Activated CD4-positive, alpha-beta memory T cell treated with anti-CD3 and anti-CD28 coated beads for 36 hours (primary cell): ENCODE measurements at regions not wholly inside any gene's neighbourhood (a gene's known extent, or its start where the extent isn't known, plus 50 kb on each side); places are given as distances from the start of the nearest gene placed in this dataset.

Experiments
- CTCF ChIA-PET: fragments of 350-600 bp; sonication (Branson Sonifier 250); formaldehyde crosslinking; loops from one replicate; lab custom pipeline; 2021; ENCODE audit warnings: antibody characterized with exemption, inconsistent platforms; lab: Charles Lee
- POLR2A ChIA-PET: fragments of 350-600 bp; sonication (Branson Sonifier 250); formaldehyde crosslinking; loops from one replicate; lab custom pipeline; 2021; ENCODE audit warnings: antibody characterized with exemption; lab: Charles Lee
- DNase-seq: peaks from one replicate; pipeline ENCODE4 v3.0.0-alpha.2; 2020
- H3K27ac Mint-ChIP-seq: one replicate; pipeline ENCODE4 v1.8.0; 2021; ENCODE audit warnings: mixed read lengths
- H3K27me3 Mint-ChIP-seq: one replicate; pipeline ENCODE4 v1.8.0; 2021; ENCODE audit warnings: mixed read lengths
- H3K36me3 Mint-ChIP-seq: one replicate; pipeline ENCODE4 v1.8.0; 2021; ENCODE audit warnings: mixed read lengths
- H3K4me1 Mint-ChIP-seq: one replicate; pipeline ENCODE4 v1.8.0; 2021; ENCODE audit warnings: low read depth, mixed read lengths
- H3K4me3 Mint-ChIP-seq: one replicate; pipeline ENCODE4 v1.8.0; 2021; ENCODE audit warnings: mild to moderate bottlenecking, mixed read lengths
- H3K9me3 Mint-ChIP-seq: one replicate; pipeline ENCODE4 v1.8.0; 2021; ENCODE audit warnings: mixed read lengths
- intact Hi-C: fragments of 100-400 bp; cut with micrococcal nuclease; formaldehyde crosslinking; loops from one replicate; pipeline ENCODE4 v1.15.1; 2023

- H3K9me3 Mint-ChIP-seq = peaks cover 2% of the 10 kb centered on the region
- DNase-seq = no peak
- ChIA-PET POLR2A (no interaction called here), CTCF (no interaction called here)
- H3K4me3 Mint-ChIP-seq = no peak overlapping the region
- H3K27ac Mint-ChIP-seq = no peak overlapping the region
- intact Hi-C loops = no loop called here
- no peaks in the 10 kb centered on the region for H3K36me3 Mint-ChIP-seq
- peaks cover 8% of the 10 kb centered on the region for H3K27me3 Mint-ChIP-seq
- H3K4me1 Mint-ChIP-seq = no peaks in the 10 kb centered on the region
These were observed 73.4 kb downstream of the NTMT2 start for GRCh38 chr1:170219163-170219562.

GRCh38 chr1:170221031-170221430 is 75.3 kb downstream of the NTMT2 start:
- no peak overlapping the region for H3K4me3 Mint-ChIP-seq
- POLR2A ChIA-PET = no interaction called here
- H3K4me1 Mint-ChIP-seq = no peaks in the 10 kb centered on the region
- CTCF ChIA-PET = no interaction called here
- intact Hi-C loops = no loop called here
- no peak for DNase-seq
- H3K27ac Mint-ChIP-seq = no peak overlapping the region
- H3K36me3 Mint-ChIP-seq = no peaks in the 10 kb centered on the region
- peaks cover 4% of the 10 kb centered on the region for H3K9me3 Mint-ChIP-seq
- H3K27me3 Mint-ChIP-seq = peaks cover 8% of the 10 kb centered on the region

DNA sequence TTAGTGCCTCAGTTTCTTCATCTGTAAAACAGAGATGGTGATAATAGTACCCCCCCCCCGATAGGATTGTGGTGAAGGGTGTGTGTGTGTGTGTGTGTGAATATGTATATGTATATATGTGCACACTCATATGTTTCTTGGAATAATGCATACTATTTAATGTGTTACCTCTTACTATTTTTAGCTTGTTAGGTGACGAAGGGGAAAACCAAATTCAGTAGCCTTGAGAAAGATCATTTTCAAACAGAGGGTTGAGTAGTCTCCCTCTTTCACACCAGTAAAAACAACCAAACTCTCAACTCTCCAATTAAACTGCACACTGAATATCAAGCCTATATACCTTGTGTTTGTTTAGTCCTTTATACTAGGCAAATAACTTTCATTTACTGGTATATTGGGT is 75.7 kb downstream of the NTMT2 start:
- Mint-ChIP-seq H3K9me3 (peaks cover 4% of the 10 kb centered on the region), H3K27ac (no peak overlapping the region), H3K36me3 (no peaks in the 10 kb centered on the region), H3K4me1 (no peaks in the 10 kb centered on the region), H3K27me3 (peaks cover 8% of the 10 kb centered on the region), H3K4me3 (no peak overlapping the region)
- intact Hi-C loops = no loop called here
- ChIA-PET POLR2A (no interaction called here), CTCF (no interaction called here)
- no peak for DNase-seq

- CTCF ChIA-PET = no interaction called here
- no peaks in the 10 kb centered on the region for H3K4me1 Mint-ChIP-seq
- H3K27ac Mint-ChIP-seq = no peak overlapping the region
- no peaks in the 10 kb centered on the region for H3K36me3 Mint-ChIP-seq
- peaks cover 4% of the 10 kb centered on the region for H3K27me3 Mint-ChIP-seq
- intact Hi-C loops = no loop called here
- DNase-seq = no peak
- H3K9me3 Mint-ChIP-seq = peaks cover 4% of the 10 kb centered on the region
- POLR2A ChIA-PET = no interaction called here
- H3K4me3 Mint-ChIP-seq = no peak overlapping the region
These were observed 78.7 kb downstream of the NTMT2 start for GRCh38 chr1:170224469-170224868.

DNA sequence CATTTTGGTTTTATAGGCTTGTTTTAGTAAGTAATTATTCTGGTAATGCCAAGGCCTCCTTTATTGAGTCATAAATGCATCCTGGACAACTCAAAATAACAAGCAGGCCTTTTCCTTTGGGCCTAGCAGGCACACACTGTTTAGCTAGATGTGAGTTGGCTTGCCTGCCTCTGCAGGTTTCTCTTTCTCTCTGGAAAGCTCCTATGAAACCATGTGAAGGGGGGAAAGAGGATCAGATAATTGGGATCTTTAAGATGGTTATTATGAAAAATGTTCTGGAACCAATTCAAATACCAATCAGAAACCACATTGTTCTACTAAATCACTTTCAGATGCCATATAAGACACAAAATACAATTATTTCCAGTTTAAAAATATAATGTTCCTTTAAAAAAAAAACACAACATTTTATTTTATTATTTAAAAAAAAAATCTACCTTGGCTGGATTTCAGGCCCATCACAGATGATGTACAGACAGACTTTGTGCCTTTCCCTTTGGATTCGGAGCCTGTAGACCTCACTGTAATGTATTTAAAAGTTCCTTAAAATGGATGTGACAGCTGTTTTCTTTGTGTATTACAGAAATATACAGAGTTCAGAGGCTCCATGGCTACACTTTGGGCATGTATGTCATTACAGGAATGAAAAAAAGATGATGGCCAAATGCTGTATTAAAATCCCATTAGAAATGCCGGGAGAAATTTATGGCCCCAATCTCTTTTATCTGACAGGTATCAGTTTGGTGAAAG is 80.2 kb downstream of the NTMT2 start:
- Mint-ChIP-seq H3K9me3 (peaks cover 4% of the 10 kb centered on the region), H3K4me1 (no peaks in the 10 kb centered on the region), H3K27me3 (peaks cover 4% of the 10 kb centered on the region), H3K27ac (no peak overlapping the region), H3K36me3 (no peaks in the 10 kb centered on the region), H3K4me3 (no peak overlapping the region)
- ChIA-PET CTCF (no interaction called here), POLR2A (no interaction called here)
- intact Hi-C loops = no loop called here
- DNase-seq = no peak

DNA sequence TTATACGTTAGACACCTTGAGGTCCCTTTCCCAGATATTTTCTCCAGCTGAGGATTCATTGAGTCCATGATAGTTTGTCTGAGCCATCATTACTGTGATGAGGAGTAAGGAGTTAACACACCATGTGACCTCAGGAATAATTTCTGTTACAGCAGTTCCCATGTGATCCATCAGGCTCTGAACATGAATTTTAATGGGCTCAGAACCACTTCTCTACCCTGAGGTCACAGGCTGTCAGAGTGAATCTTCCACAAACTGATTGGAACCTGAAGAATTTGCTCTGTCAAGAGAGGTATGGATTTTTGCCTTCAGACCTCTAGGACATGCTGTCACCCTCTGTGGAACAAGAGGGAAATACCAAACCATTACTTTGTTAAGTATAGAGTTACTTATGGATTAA is 81.0 kb downstream of the NTMT2 start:
- Mint-ChIP-seq H3K36me3 (no peaks in the 10 kb centered on the region), H3K9me3 (peaks cover 4% of the 10 kb centered on the region), H3K27me3 (peaks cover 6% of the 10 kb centered on the region), H3K4me3 (no peak overlapping the region), H3K27ac (no peak overlapping the region), H3K4me1 (no peaks in the 10 kb centered on the region)
- POLR2A ChIA-PET = no interaction called here
- CTCF ChIA-PET = no interaction called here
- no peak for DNase-seq
- intact Hi-C loops = no loop called here

GRCh38 chr1:170230323-170230722 is 84.6 kb downstream of the NTMT2 start:
- POLR2A ChIA-PET = no interaction called here

GRCh38 chr1:170231662-170232061 is 85.9 kb downstream of the NTMT2 start:
- H3K36me3 Mint-ChIP-seq = no peaks in the 10 kb centered on the region
- H3K4me1 Mint-ChIP-seq = no peaks in the 10 kb centered on the region
- peaks cover 4% of the 10 kb centered on the region for H3K27me3 Mint-ChIP-seq
- intact Hi-C loops = no loop called here
- DNase-seq = no peak
- CTCF ChIA-PET = no interaction called here
- POLR2A ChIA-PET = no interaction called here
- H3K4me3 Mint-ChIP-seq = no peak overlapping the region
- H3K27ac Mint-ChIP-seq = no peak overlapping the region
- no peaks in the 10 kb centered on the region for H3K9me3 Mint-ChIP-seq

More at GRCh38 chr1:170230323-170230722, 84.6 kb downstream of the NTMT2 start:
- Mint-ChIP-seq H3K27ac (no peak overlapping the region), H3K4me3 (no peak overlapping the region), H3K4me1 (no peaks in the 10 kb centered on the region), H3K9me3 (no peaks in the 10 kb centered on the region), H3K36me3 (no peaks in the 10 kb centered on the region), H3K27me3 (peaks cover 4% of the 10 kb centered on the region)
- no peak for DNase-seq
- intact Hi-C loops = no loop called here
- CTCF ChIA-PET = interaction anchor here (1.0 kb wide), 1 partner anchor 71 kb away, joined by 4 read pairs; no protein-coding TSS in a partner anchor

DNA sequence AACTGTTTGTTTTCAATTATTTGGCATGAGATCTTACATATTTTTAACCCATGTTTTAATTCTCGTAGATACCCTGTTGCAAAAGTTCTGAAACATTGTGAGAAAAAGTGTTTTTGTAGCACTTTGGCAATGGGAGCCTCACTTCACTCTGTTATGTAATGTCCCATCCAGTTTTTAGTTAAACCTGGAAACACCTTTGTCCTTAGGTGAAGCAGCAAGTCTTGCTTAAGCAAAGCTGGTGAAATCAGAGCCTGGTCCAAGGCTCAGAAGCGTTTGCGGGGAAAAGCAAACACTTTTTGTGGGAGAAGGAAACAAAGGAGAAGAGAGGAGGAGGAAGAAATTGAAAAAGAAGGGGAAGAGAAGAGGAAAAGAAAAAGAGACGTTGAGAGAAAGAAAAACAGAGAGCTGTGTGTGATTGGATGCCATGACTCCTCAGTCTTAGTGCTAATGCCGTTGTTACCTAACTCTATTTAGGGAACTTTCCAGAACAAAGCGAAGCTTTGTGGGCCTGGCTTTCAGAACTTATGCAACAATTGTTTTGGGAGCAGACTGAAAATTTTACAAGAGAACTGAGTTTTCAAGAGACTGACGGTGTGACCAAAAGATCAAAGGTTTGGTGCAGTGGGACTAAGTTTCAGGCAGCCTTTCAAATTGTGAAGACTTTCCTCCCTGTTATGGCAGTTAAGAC is 93.1 kb downstream of the NTMT2 start:
- intact Hi-C loops = no loop called here
- Mint-ChIP-seq H3K27me3 (peaks cover 4% of the 10 kb centered on the region), H3K36me3 (no peaks in the 10 kb centered on the region), H3K4me3 (no peak overlapping the region), H3K9me3 (no peaks in the 10 kb centered on the region), H3K27ac (no peak overlapping the region), H3K4me1 (no peaks in the 10 kb centered on the region)
- DNase-seq = no peak
- POLR2A ChIA-PET = no interaction called here
- CTCF ChIA-PET = no interaction called here

DNA sequence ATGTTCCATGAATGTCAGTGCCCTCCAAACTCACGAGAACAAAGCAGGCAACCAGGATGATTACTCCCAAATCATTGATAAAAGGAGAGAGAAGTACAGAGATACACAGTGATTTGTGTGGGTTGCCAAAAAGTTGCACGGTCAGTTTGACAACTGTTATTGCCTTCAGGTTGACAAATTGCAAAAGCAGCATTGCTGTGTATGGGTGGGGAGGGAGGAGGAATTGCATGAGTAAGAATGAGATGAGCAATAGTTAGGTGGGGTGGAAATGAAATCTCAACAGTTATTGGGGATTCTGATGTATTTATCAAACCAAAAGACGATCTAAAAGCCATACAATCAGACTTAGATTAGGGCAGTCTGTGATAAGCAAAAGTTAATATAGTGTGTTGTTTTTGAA is 93.7 kb downstream of the NTMT2 start:
- ChIA-PET CTCF (no interaction called here), POLR2A (no interaction called here)
- H3K9me3 Mint-ChIP-seq = no peaks in the 10 kb centered on the region
- no peak overlapping the region for H3K4me3 Mint-ChIP-seq
- no peaks in the 10 kb centered on the region for H3K4me1 Mint-ChIP-seq
- intact Hi-C loops = no loop called here
- DNase-seq = no peak
- no peaks in the 10 kb centered on the region for H3K36me3 Mint-ChIP-seq
- H3K27me3 Mint-ChIP-seq = peaks cover 3% of the 10 kb centered on the region
- no peak overlapping the region for H3K27ac Mint-ChIP-seq

- Mint-ChIP-seq H3K4me3 (no peak overlapping the region), H3K36me3 (no peaks in the 10 kb centered on the region), H3K27me3 (peaks cover 2% of the 10 kb centered on the region), H3K9me3 (no peaks in the 10 kb centered on the region), H3K27ac (no peak overlapping the region), H3K4me1 (no peaks in the 10 kb centered on the region)
- CTCF ChIA-PET = no interaction called here
- POLR2A ChIA-PET = no interaction called here
- intact Hi-C loops = no loop called here
- DNase-seq = no peak
These were observed 94.7 kb downstream of the NTMT2 start for GRCh38 chr1:170240409-170240808.

- intact Hi-C loops = no loop called here
- POLR2A ChIA-PET = no interaction called here
- no peak overlapping the region for H3K4me3 Mint-ChIP-seq
- CTCF ChIA-PET = no interaction called here
- H3K9me3 Mint-ChIP-seq = no peaks in the 10 kb centered on the region
- no peaks in the 10 kb centered on the region for H3K4me1 Mint-ChIP-seq
- peaks cover 2% of the 10 kb centered on the region for H3K27me3 Mint-ChIP-seq
- H3K27ac Mint-ChIP-seq = no peak overlapping the region
- H3K36me3 Mint-ChIP-seq = no peaks in the 10 kb centered on the region
- no peak for DNase-seq
These were observed 95.6 kb downstream of the NTMT2 start for GRCh38 chr1:170241266-170241851.
